ENCODE measurements at regions not wholly inside any gene's neighbourhood (a gene's known extent, or its start where the extent isn't known, plus 50 kb on each side); places are given as distances from the start of the nearest gene placed in this dataset.

GRCh38 chr15:31788104-31788503 is 242.2 kb upstream of the CHRNA7 start:
- Histone ChIP-seq H3K4me1 (no peaks in the 10 kb centered on the region), H3K27ac (no peak overlapping the region), H3K36me3 (no peaks in the 10 kb centered on the region), H3K27me3 (no peaks in the 10 kb centered on the region), H3K4me3 (no peak overlapping the region), H3K9me3 (replicated peaks) (no peaks in the 10 kb centered on the region)
- no peak for DNase-seq

GRCh38 chr15:31792611-31793199 is 237.6 kb upstream of the CHRNA7 start:
- DNase-seq: no peak
- Histone ChIP-seq H3K36me3 (no peaks in the 10 kb centered on the region), H3K4me1 (no peaks in the 10 kb centered on the region), H3K27me3 (no peaks in the 10 kb centered on the region), H3K27ac (no peak overlapping the region), H3K4me3 (no peak overlapping the region), H3K9me3 (replicated peaks) (no peaks in the 10 kb centered on the region)

GRCh38 chr15:31799319-31799714 is 231.0 kb upstream of the CHRNA7 start:
- H3K4me3 ChIP-seq: no peak overlapping the region
- H3K4me1 ChIP-seq: no peaks in the 10 kb centered on the region
- H3K9me3 ChIP-seq (replicated peaks): no peaks in the 10 kb centered on the region
- H3K27ac ChIP-seq: no peak overlapping the region
- DNase-seq: no peak
- no peaks in the 10 kb centered on the region for H3K27me3 ChIP-seq
- no peaks in the 10 kb centered on the region for H3K36me3 ChIP-seq

GRCh38 chr15:31799715-31800321 is 230.5 kb upstream of the CHRNA7 start:
- DNase-seq: no peak
- H3K4me1 ChIP-seq: no peaks in the 10 kb centered on the region
- H3K36me3 ChIP-seq: no peaks in the 10 kb centered on the region
- H3K27ac ChIP-seq: no peak overlapping the region
- H3K9me3 ChIP-seq (replicated peaks): no peaks in the 10 kb centered on the region
- no peaks in the 10 kb centered on the region for H3K27me3 ChIP-seq
- no peak overlapping the region for H3K4me3 ChIP-seq

DNA sequence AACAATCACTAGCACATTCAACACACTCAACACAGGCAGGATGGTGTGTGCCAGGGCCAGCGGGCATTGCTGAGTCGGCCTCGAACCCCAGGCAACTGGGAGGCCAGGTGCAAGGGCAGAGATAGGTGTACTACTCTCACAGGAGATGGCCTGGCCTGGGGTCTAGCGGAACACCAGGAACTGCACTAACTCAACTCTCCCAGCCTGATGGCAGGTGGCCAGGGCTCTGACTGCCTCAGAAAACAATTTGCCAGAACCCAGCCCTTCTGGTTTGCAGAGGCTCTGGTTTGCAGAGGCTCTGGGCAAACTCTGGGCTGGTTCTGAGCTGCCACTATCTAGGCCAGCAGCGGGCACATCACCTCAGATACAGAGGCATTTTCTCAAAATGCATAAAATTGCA is 229.2 kb upstream of the CHRNA7 start:
- Histone ChIP-seq H3K4me3 (no peak overlapping the region), H3K27me3 (no peaks in the 10 kb centered on the region), H3K27ac (no peak overlapping the region), H3K4me1 (no peaks in the 10 kb centered on the region), H3K9me3 (replicated peaks) (no peaks in the 10 kb centered on the region), H3K36me3 (no peaks in the 10 kb centered on the region)
- DNase-seq: no peak

DNA sequence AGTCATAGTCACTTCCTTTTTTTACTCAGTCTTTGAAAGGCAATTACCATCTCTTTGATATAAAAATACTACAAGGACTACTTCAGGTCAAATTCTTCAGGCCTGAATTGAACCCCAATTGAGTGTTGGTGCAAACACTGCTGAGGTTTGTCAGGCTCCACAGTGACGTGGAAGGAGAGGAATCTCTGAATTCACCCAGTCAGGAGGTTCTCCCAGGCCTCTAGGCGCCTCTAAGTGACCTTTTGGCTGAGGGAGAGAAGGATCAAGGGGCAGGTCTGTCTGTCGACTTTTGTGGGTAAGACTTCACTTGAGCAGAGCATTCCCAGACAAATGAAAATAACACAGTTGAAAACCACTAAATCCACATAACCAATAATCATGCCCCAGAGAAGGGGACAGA is 227.6 kb upstream of the CHRNA7 start:
- H3K4me1 ChIP-seq: no peaks in the 10 kb centered on the region
- H3K36me3 ChIP-seq: no peaks in the 10 kb centered on the region
- no peak overlapping the region for H3K27ac ChIP-seq
- no peaks in the 10 kb centered on the region for H3K9me3 ChIP-seq (replicated peaks)
- no peak for DNase-seq
- no peaks in the 10 kb centered on the region for H3K27me3 ChIP-seq
- H3K4me3 ChIP-seq: no peak overlapping the region

DNA sequence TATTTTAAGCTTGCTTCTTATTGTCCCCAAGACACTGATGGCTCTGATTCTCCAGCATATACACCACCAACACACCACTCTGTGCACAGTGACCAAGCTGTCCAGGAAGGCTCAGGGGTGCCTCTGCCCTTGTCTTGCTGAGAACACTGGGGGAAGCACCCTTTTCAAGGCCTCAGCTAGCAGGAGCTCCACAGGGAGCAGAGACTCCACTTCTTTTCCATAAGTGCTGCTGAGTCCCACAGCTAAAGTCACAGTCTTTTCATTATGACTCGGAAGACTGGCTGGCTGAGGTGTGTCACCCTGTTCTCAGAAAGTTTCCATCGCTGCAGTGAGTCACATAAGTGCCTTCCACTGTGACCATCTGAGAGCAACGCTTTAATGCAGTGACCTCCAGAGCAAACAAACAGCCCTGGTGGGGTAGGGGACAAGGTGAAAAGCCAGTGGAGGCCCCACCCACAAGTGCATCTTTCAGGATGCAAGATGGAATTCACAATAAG is 226.9 kb upstream of the CHRNA7 start:
- no peak for DNase-seq
- no peaks in the 10 kb centered on the region for H3K4me1 ChIP-seq
- no peaks in the 10 kb centered on the region for H3K27me3 ChIP-seq
- no peaks in the 10 kb centered on the region for H3K9me3 ChIP-seq (replicated peaks)
- no peak overlapping the region for H3K4me3 ChIP-seq
- H3K27ac ChIP-seq: no peak overlapping the region
- no peaks in the 10 kb centered on the region for H3K36me3 ChIP-seq

- no peaks in the 10 kb centered on the region for H3K36me3 ChIP-seq
- H3K27ac ChIP-seq: no peak overlapping the region
- no peaks in the 10 kb centered on the region for H3K9me3 ChIP-seq (replicated peaks)
- no peak for DNase-seq
- H3K27me3 ChIP-seq: no peaks in the 10 kb centered on the region
- H3K4me3 ChIP-seq: no peak overlapping the region
- no peaks in the 10 kb centered on the region for H3K4me1 ChIP-seq
Observed at GRCh38 chr15:31805090-31805662, 225.1 kb upstream of the CHRNA7 start.

- Histone ChIP-seq H3K36me3 (no peaks in the 10 kb centered on the region), H3K4me1 (no peaks in the 10 kb centered on the region), H3K9me3 (replicated peaks) (no peaks in the 10 kb centered on the region), H3K27me3 (no peaks in the 10 kb centered on the region), H3K27ac (no peak overlapping the region), H3K4me3 (no peak overlapping the region)
- no peak for DNase-seq
Observed at GRCh38 chr15:31806106-31806505, 224.2 kb upstream of the CHRNA7 start.

DNA sequence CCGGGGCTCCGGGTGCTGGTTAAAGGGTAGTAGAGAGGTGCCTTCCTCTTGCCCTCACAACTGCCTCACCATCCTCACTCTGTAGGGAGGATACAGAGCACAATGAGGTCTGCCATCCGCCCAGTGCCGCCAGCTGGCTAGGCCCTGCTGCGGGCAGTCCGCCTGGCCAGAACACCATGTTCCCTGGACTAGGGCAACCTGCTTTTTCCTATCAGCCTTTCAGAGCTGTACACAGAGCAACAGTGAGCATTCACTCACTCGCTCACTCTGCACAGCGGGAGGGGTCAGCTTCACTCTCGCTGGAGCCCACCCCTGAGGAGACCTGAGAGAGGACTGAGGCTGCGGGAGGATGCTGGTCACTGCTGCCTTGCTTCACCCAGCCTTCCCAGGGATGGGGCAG is 218.7 kb upstream of the CHRNA7 start:
- no peak for DNase-seq
- Histone ChIP-seq H3K27ac (no peak overlapping the region), H3K27me3 (no peaks in the 10 kb centered on the region), H3K36me3 (no peaks in the 10 kb centered on the region), H3K4me1 (no peaks in the 10 kb centered on the region), H3K9me3 (replicated peaks) (no peaks in the 10 kb centered on the region), H3K4me3 (no peak overlapping the region)

GRCh38 chr15:31814082-31814481 is 216.2 kb upstream of the CHRNA7 start:
- DNase-seq: no peak
- no peaks in the 10 kb centered on the region for H3K27me3 ChIP-seq
- no peaks in the 10 kb centered on the region for H3K36me3 ChIP-seq
- H3K4me3 ChIP-seq: no peak overlapping the region
- H3K9me3 ChIP-seq (replicated peaks): no peaks in the 10 kb centered on the region
- H3K4me1 ChIP-seq: no peaks in the 10 kb centered on the region
- no peak overlapping the region for H3K27ac ChIP-seq

DNA sequence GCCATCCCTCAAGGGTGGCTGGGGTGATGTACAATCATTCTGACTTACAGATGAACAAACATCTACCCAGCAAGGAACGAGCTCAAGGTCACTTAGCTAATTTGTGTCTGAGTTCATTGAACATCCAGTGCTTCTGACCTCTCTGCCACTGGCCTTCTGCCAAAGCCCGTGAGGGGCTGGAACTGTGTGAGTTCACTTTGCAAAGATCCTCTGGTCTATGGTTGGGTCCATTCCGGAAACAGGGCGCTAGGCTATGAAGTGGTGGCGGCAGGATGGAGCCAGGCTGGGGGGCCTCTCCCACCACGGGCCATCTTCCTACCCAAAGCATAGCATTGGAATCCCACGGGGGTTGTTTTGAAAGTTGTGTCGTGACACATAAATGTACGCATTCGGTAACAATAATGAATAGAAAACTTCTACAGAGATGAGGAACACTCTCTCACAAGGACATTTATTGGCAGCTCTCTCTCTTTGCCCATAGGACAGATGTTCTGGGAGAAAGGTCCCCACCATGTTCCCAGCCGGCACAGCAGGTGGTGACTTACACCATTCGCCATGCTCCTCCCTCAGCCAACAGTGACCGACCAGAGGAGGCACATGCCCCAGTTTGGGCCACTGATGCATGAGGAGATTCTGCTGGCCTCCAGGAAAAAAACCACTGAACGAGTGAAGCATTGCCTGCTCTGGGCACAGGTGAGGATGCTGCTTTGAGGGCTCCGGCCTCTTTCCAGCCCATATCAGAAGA is 214.7 kb upstream of the CHRNA7 start:
- no peak for DNase-seq

DNA sequence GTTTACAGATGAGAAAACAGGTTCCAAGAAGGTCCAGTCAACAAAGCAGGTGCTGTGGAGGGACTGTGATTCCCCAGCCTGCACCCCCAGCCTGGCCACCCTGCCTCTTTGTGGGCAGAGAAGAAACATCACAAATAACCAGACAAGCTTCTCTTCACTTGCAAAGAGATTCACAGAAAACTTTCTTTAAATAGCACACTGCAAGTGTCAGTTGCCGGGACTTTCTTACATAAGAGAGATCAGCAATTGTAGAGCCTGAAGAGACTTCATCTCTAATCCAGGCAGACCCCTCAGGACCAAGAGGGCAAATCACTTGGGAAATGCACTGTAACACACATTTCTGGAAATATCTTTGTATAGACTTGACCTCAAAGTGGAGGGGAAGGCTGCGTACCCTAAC is 207.9 kb upstream of the CHRNA7 start:
- Histone ChIP-seq H3K4me3 (no peak overlapping the region), H3K36me3 (no peaks in the 10 kb centered on the region), H3K27ac (no peak overlapping the region), H3K9me3 (replicated peaks) (peaks cover 4% of the 10 kb centered on the region; the same call in 1 of the 2 replicates), H3K4me1 (no peaks in the 10 kb centered on the region), H3K27me3 (no peaks in the 10 kb centered on the region)
- DNase-seq: no peak

More for the DNA sequence above, 214.7 kb upstream of the CHRNA7 start:
- H3K36me3 ChIP-seq: no peaks in the 10 kb centered on the region
- H3K4me1 ChIP-seq: no peaks in the 10 kb centered on the region
- no peaks in the 10 kb centered on the region for H3K27me3 ChIP-seq
- H3K9me3 ChIP-seq (replicated peaks): no peaks in the 10 kb centered on the region
- no peak overlapping the region for H3K4me3 ChIP-seq
- H3K27ac ChIP-seq: no peak overlapping the region

DNA sequence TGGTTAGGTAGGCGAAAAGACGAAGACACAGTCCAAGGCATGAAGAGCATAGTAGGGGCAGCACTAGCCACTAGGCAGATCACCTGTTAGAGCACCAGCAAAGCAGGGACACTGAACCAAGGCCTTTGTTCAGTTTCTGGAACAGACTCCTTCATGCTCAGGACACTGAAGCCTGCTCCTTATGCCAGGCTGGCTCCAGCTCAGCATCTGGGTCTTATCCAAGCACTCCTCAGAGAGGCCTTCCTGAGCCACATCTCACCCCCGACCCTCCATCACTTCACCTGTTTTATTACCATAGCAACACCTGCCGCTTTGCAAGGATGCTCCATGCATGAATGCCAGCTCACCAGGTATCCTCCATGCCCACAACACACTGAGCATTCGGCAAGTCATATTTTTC is 206.3 kb upstream of the CHRNA7 start:
- Histone ChIP-seq H3K36me3 (no peaks in the 10 kb centered on the region), H3K4me1 (no peaks in the 10 kb centered on the region), H3K27ac (no peak overlapping the region), H3K4me3 (no peak overlapping the region), H3K9me3 (replicated peaks) (peaks cover 4% of the 10 kb centered on the region; the same call in 1 of the 2 replicates), H3K27me3 (no peaks in the 10 kb centered on the region)
- DNase-seq: no peak

DNA sequence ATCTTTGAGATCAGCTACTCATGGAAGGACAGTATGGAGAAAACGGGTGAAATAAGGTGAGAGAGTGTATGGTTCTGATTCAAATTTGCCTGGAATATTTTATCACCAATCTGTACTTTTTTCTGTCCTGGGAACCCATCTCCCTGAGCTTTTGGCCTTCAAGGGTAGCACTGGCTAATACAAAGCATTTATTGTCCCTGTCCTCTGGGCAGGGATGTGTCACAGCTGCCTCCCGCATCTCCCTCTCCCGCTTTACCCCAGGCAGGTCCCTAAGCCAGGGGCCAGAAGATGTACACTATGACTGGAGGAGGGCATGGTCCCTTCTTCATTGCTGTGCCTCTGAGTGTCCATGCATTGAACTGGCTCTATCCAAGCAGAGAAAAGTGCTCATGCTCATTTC is 201.7 kb upstream of the CHRNA7 start:
- H3K9me3 ChIP-seq (replicated peaks): no peaks in the 10 kb centered on the region; the same call in 1 of the 2 replicates
- H3K27ac ChIP-seq: no peak overlapping the region
- no peak overlapping the region for H3K4me3 ChIP-seq
- H3K4me1 ChIP-seq: no peaks in the 10 kb centered on the region
- no peaks in the 10 kb centered on the region for H3K36me3 ChIP-seq
- H3K27me3 ChIP-seq: no peaks in the 10 kb centered on the region
- DNase-seq: no peak
